ENCODE measurements at regions not wholly inside any gene's neighbourhood (a gene's known extent, or its start where the extent isn't known, plus 50 kb on each side); places are given as distances from the start of the nearest gene placed in this dataset.

- Histone ChIP-seq H3K4me1 (no peaks in the 10 kb centered on the region), H3K27ac (no peak overlapping the region), H3K27me3 (no peaks in the 10 kb centered on the region), H3K36me3 (no peaks in the 10 kb centered on the region), H3K9me3 (no peaks in the 10 kb centered on the region), H3K4me3 (no peak overlapping the region)
- TF ChIP-seq POLR2AphosphoS5 (IDR thresholded peaks at IDR 0.05; ENCODE audit: insufficient read depth in 1 of 2, low read depth in 1 of 2) (no peak), POLR2A (IDR thresholded peaks at IDR 0.05) (no peak), CTCF (IDR thresholded peaks at IDR 0.05) (no peak)
- DNase-seq (ENCODE audit: extremely low spot score in 2 of 2) = peak; percentile 64 to 83
- intact Hi-C loops (cut with DNase I) = no loop called here
Measured at GRCh38 chr5:4882186-4882585, 257.9 kb upstream of the ADAMTS16 start.

GRCh38 chr5:4883360-4883759 lies 256.8 kb upstream of the ADAMTS16 start:
- intact Hi-C loops (cut with DNase I) = no loop called here
- TF ChIP-seq POLR2A (IDR thresholded peaks at IDR 0.05) (no peak), POLR2AphosphoS5 (IDR thresholded peaks at IDR 0.05; ENCODE audit: insufficient read depth in 1 of 2, low read depth in 1 of 2) (no peak), CTCF (IDR thresholded peaks at IDR 0.05) (no peak)
- H3K27ac ChIP-seq = no peak overlapping the region

GRCh38 chr5:4893063-4893744 lies 246.9 kb upstream of the ADAMTS16 start:
- H3K27me3 ChIP-seq = no peaks in the 10 kb centered on the region
- intact Hi-C loops (cut with DNase I) = no loop called here

More at GRCh38 chr5:4883360-4883759, 256.8 kb upstream of the ADAMTS16 start:
- peak in 1 of 2 donors; percentile 89 for DNase-seq (ENCODE audit: extremely low spot score in 2 of 2)
- H3K36me3 ChIP-seq = no peaks in the 10 kb centered on the region
- H3K4me3 ChIP-seq = no peak overlapping the region
- no peaks in the 10 kb centered on the region for H3K9me3 ChIP-seq
- H3K27me3 ChIP-seq = no peaks in the 10 kb centered on the region
- no peaks in the 10 kb centered on the region for H3K4me1 ChIP-seq

GRCh38 chr5:4896328-4896727 lies 243.8 kb upstream of the ADAMTS16 start:
- no peak for TF ChIP-seq POLR2AphosphoS5 (IDR thresholded peaks at IDR 0.05; ENCODE audit: insufficient read depth in 1 of 2, low read depth in 1 of 2)
- TF ChIP-seq POLR2A (IDR thresholded peaks at IDR 0.05) = no peak
- intact Hi-C loops (cut with DNase I) = no loop called here
- Histone ChIP-seq H3K27me3 (no peaks in the 10 kb centered on the region), H3K4me1 (no peaks in the 10 kb centered on the region), H3K4me3 (no peak overlapping the region), H3K36me3 (no peaks in the 10 kb centered on the region), H3K27ac (no peak overlapping the region), H3K9me3 (no peaks in the 10 kb centered on the region)
- DNase-seq (ENCODE audit: extremely low spot score in 2 of 2) = no peak

More at GRCh38 chr5:4893063-4893744, 246.9 kb upstream of the ADAMTS16 start:
- no peaks in the 10 kb centered on the region for H3K9me3 ChIP-seq
- H3K36me3 ChIP-seq = no peaks in the 10 kb centered on the region
- DNase-seq (ENCODE audit: extremely low spot score in 2 of 2) = no peak
- H3K4me1 ChIP-seq = no peaks in the 10 kb centered on the region
- no peak for TF ChIP-seq CTCF (IDR thresholded peaks at IDR 0.05)
- no peak for TF ChIP-seq POLR2A (IDR thresholded peaks at IDR 0.05)
- no peak for TF ChIP-seq POLR2AphosphoS5 (IDR thresholded peaks at IDR 0.05; ENCODE audit: insufficient read depth in 1 of 2, low read depth in 1 of 2)
- no peak overlapping the region for H3K4me3 ChIP-seq
- H3K27ac ChIP-seq = no peak overlapping the region

- TF ChIP-seq CTCF (IDR thresholded peaks at IDR 0.05) (no peak), POLR2A (IDR thresholded peaks at IDR 0.05) (no peak), POLR2AphosphoS5 (IDR thresholded peaks at IDR 0.05; ENCODE audit: insufficient read depth in 1 of 2, low read depth in 1 of 2) (no peak)
- H3K9me3 ChIP-seq = no peaks in the 10 kb centered on the region
- no peak overlapping the region for H3K27ac ChIP-seq
- H3K4me3 ChIP-seq = no peak overlapping the region
- peak in 1 of 2 donors; percentile 85 for DNase-seq (ENCODE audit: extremely low spot score in 2 of 2)
- H3K27me3 ChIP-seq = no peaks in the 10 kb centered on the region
- intact Hi-C loops (cut with DNase I) = no loop called here
- H3K4me1 ChIP-seq = no peaks in the 10 kb centered on the region
- H3K36me3 ChIP-seq = no peaks in the 10 kb centered on the region
Measured at GRCh38 chr5:4901305-4901811, 238.8 kb upstream of the ADAMTS16 start.
